Lower lobe of right lung (tissue), 2 donors: ENCODE measurements at regions not wholly inside any gene's neighbourhood (a gene's known extent, or its start where the extent isn't known, plus 50 kb on each side); places are given as distances from the start of the nearest gene placed in this dataset.

ENCODE experiments used
- ATAC-seq, 2 donors: fragments of 200-7000 bp; cut with Tn5 transposase; one replicate each; pipeline ENCODE4 v1.9.1; 2020 to 2022; ENCODE audit warnings: mild to moderate bottlenecking in 2 of 2, moderate library complexity in 2 of 2
- DNase-seq: peaks from one replicate; pipeline ENCODE4 v3.0.0-alpha.2; 2020
- H3K27ac ChIP-seq: fragments of 200-600 bp; one replicate; pipeline ENCODE4 v1.8.0; 2022
- H3K27me3 ChIP-seq: fragments of 200-600 bp; one replicate; pipeline ENCODE4 v1.8.0; 2022; ENCODE audit warnings: low read depth
- H3K36me3 ChIP-seq: fragments of 200-600 bp; one replicate; pipeline ENCODE4 v1.8.0; 2022; ENCODE audit warnings: mild to moderate bottlenecking
- H3K4me1 ChIP-seq: fragments of 200-600 bp; one replicate; pipeline ENCODE4 v1.8.0; 2022
- H3K4me3 ChIP-seq: fragments of 200-600 bp; one replicate; pipeline ENCODE4 v1.8.0; 2022; ENCODE audit warnings: mild to moderate bottlenecking
- H3K9me3 ChIP-seq: fragments of 200-600 bp; one replicate; pipeline ENCODE4 v1.8.0; 2022
- CTCF ChIP-seq: fragments of 200-600 bp; IDR thresholded peaks from one replicate; pipeline ENCODE4 v1.8.0; 2022; ENCODE audit warnings: antibody characterized with exemption, mild to moderate bottlenecking
- intact Hi-C: fragments of 100-400 bp; cut with DNase I; formaldehyde crosslinking; loops from one replicate; pipeline ENCODE4 v1.11.0; 2022
- donor health status: DM: no; HTN: yes; CAD: no; lungs with severe emphysema.

- Histone ChIP-seq H3K27ac (no peak overlapping the region), H3K4me1 (no peaks in the 10 kb centered on the region), H3K27me3 (no peaks in the 10 kb centered on the region), H3K9me3 (no peaks in the 10 kb centered on the region), H3K36me3 (no peaks in the 10 kb centered on the region), H3K4me3 (no peak overlapping the region)
- intact Hi-C loops: no loop called here
- ATAC-seq: no peak
- TF ChIP-seq CTCF: no peak
- DNase-seq: no peak
Measured at GRCh38 chr17:68662037-68662432, 60.9 kb upstream of the FAM20A start.

GRCh38 chr17:68661265-68662036 lies 60.3 kb upstream of the FAM20A start:
- no peak overlapping the region for H3K4me3 ChIP-seq
- H3K36me3 ChIP-seq: no peaks in the 10 kb centered on the region
- no peaks in the 10 kb centered on the region for H3K9me3 ChIP-seq
- no peaks in the 10 kb centered on the region for H3K27me3 ChIP-seq
- no peaks in the 10 kb centered on the region for H3K4me1 ChIP-seq
- no peak for TF ChIP-seq CTCF
- intact Hi-C loops: no loop called here
- H3K27ac ChIP-seq: no peak overlapping the region
- no peak for ATAC-seq
- DNase-seq: no peak

GRCh38 chr17:68660302-68660701 lies 59.1 kb upstream of the FAM20A start:
- no peaks in the 10 kb centered on the region for H3K9me3 ChIP-seq
- no peaks in the 10 kb centered on the region for H3K27me3 ChIP-seq
- no peaks in the 10 kb centered on the region for H3K4me1 ChIP-seq
- TF ChIP-seq CTCF: no peak
- no peak for ATAC-seq
- H3K36me3 ChIP-seq: no peaks in the 10 kb centered on the region
- no peak overlapping the region for H3K4me3 ChIP-seq
- no peak for DNase-seq
- H3K27ac ChIP-seq: no peak overlapping the region
- intact Hi-C loops: no loop called here

GRCh38 chr17:68658999-68659780 lies 58.0 kb upstream of the FAM20A start:
- no peaks in the 10 kb centered on the region for H3K9me3 ChIP-seq
- TF ChIP-seq CTCF: no peak
- H3K4me3 ChIP-seq: no peak overlapping the region
- H3K27me3 ChIP-seq: no peaks in the 10 kb centered on the region
- intact Hi-C loops: no loop called here
- no peak for DNase-seq
- no peaks in the 10 kb centered on the region for H3K4me1 ChIP-seq
- ATAC-seq: no peak
- no peak overlapping the region for H3K27ac ChIP-seq
- no peaks in the 10 kb centered on the region for H3K36me3 ChIP-seq

- intact Hi-C loops: no loop called here
- no peaks in the 10 kb centered on the region for H3K9me3 ChIP-seq
- DNase-seq: no peak
- H3K4me3 ChIP-seq: no peak overlapping the region
- no peaks in the 10 kb centered on the region for H3K27me3 ChIP-seq
- H3K4me1 ChIP-seq: no peaks in the 10 kb centered on the region
- no peak overlapping the region for H3K27ac ChIP-seq
- ATAC-seq: no peak
- no peaks in the 10 kb centered on the region for H3K36me3 ChIP-seq
- TF ChIP-seq CTCF: no peak
Measured at GRCh38 chr17:68657576-68657975, 56.4 kb upstream of the FAM20A start.
